C4-2B (cell line): ENCODE measurements at regions not wholly inside any gene's neighbourhood (a gene's known extent, or its start where the extent isn't known, plus 50 kb on each side); places are given as distances from the start of the nearest gene placed in this dataset.

ENCODE experiments used
- H3K27ac ChIP-seq: fragments of 450-650 bp; 2 replicates; pipeline ENCODE4 v1.5.1; 2017
- CTCF ChIP-seq: fragments of 450-650 bp; conservative IDR thresholded peaks from 2 replicates; pipeline ENCODE4 v1.5.1; 2017; ENCODE audit warnings: mild to moderate bottlenecking
- ZFX ChIP-seq: fragments of 450-650 bp; IDR thresholded peaks from 2 replicates; pipeline ENCODE4 v1.6.1; 2017

GRCh38 chr1:240004086-240004749, 87.5 kb upstream of the FMN2 start:
- no peak overlapping the region for H3K27ac ChIP-seq
- peak; percentile 95 for TF ChIP-seq CTCF
- no peak for TF ChIP-seq ZFX

DNA sequence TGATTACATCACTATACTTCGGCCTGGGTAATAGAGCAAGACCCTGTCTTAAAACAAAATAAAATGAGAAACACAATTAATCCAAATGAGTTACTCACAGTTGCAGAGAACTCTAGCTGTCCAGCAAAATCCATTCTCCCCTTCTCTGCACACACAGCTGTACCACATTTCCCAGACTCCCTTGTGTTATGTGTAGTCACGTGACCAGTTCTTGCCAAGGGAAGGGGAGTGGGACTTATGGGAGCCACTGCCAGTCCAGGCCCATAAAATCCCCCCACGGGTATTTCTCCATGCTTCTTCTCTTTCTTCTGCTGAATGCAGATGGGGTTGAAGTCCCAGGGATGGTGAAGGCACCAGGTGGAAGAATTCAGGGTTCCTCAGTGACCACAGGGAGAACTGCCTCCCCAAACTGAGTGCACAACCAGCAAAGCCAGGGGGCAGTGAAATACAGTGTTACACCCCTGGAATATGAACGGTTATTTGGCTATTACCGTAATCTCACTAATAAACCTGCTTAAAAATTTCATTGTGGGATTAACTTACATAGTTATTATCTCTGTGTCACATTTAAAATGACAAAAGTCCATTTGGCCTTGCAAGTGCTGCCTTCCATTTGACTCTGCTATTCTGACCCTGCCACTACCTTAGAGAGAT, 85.6 kb upstream of the FMN2 start:
- no peak for TF ChIP-seq CTCF
- TF ChIP-seq ZFX = no peak
- no peak overlapping the region for H3K27ac ChIP-seq

DNA sequence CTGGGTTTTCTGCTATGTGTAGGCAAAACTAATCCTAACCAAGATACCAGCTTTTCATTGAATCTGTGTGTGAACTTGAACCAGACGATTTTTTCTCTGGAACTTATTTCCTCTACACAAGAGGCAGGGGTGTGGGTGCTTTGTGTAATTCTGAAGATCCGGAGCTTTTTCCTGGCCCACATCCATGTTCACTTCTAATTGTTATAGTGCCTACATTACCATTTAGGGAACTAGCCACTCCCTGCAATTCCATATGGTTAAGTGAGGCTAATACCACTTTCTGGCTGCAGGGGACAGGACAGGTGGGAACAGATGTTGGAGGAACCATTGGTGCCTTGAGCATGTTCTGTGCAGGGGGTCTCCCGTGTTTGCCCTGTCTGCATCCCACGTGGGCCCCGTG, 83.4 kb upstream of the FMN2 start:
- no peak for TF ChIP-seq ZFX
- TF ChIP-seq CTCF = no peak
- no peak overlapping the region for H3K27ac ChIP-seq

DNA sequence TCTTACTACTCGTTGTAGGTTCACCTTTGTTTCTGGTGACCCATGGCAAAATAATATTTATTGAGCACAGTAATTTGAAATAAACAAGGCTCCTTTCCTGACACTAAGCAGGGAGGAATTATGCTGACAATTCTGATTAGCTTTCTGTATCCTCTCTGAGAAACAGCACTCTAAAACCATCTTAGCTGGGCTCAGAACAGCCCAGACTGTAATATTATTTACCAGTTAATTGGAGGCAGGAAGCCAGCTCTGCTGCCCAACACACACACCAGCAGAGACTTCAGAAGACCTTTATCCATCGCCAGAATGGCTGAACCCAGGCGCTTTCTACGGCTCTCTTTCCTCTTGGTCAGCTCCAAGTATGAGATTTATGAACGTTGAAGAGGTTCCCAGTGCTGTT, 77.6 kb upstream of the FMN2 start:
- TF ChIP-seq CTCF (no peak), ZFX (no peak)

DNA sequence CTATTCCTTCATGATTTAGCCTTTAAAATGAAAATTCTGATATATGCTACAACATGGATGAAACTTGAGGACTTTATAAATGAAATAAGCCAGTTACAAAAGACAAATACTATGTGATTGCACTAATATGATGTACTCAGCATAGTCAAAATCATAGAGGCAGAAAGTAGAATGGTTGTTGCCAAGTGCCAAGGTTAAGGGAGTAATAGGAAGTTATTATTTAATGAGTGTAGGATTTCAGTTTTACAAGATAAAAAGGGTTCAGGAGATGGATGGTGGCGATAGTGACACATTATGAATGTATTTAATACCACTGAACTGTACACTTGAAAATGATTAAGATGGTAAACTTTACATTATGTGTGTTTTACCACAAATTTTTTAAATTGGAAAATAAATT, 73.1 kb upstream of the FMN2 start:
- H3K27ac ChIP-seq = no peak overlapping the region
- TF ChIP-seq CTCF = no peak
- TF ChIP-seq ZFX = no peak

More for the DNA sequence above, 77.6 kb upstream of the FMN2 start:
- H3K27ac ChIP-seq = no peak overlapping the region

GRCh38 chr1:240019524-240019923, 72.2 kb upstream of the FMN2 start:
- no peak for TF ChIP-seq CTCF
- no peak for TF ChIP-seq ZFX
- H3K27ac ChIP-seq = no peak overlapping the region

GRCh38 chr1:240020871-240021270, 70.8 kb upstream of the FMN2 start:
- no peak overlapping the region for H3K27ac ChIP-seq
- TF ChIP-seq CTCF (no peak), ZFX (no peak)
